ENCODE measurements at regions not wholly inside any gene's neighbourhood (a gene's known extent, or its start where the extent isn't known, plus 50 kb on each side); places are given as distances from the start of the nearest gene placed in this dataset.

- no peak overlapping the region for H3K27ac ChIP-seq
- H3K9me3 ChIP-seq (replicated peaks in 1 of 11) = peaks cover 0 to 20% (median 16%) of the 10 kb centered on the region in 11 experiments; a peak in 16 of 22 replicates
- no peak overlapping the region for H3K4me3 ChIP-seq
- H3K36me3 ChIP-seq = no peaks in the 10 kb centered on the region
- no peak overlapping the region for H3K9ac ChIP-seq
- H3K4me1 ChIP-seq = peaks cover 5 to 19% (median 9%) of the 10 kb centered on the region in 10 experiments; a peak in 11 of 20 replicates
- TF ChIP-seq Cebpa-rat (IDR thresholded peaks at IDR 0.05) = no peak
- peak overlapping the region in 8 of 11 experiments; percentile 5 to 68 (median 20); a peak in 8 of 22 replicates for H3K4me2 ChIP-seq
- no peaks in the 10 kb centered on the region for H3K27me3 ChIP-seq
- no peaks in the 10 kb centered on the region for H4K20me1 ChIP-seq
Observed at GRCh38 chr10:89846786-89847185, 145.4 kb downstream of the KIF20B start.

GRCh38 chr10:89852872-89853271 is 151.5 kb downstream of the KIF20B start:
- no peak for TF ChIP-seq Cebpa-rat (IDR thresholded peaks at IDR 0.05)
- Histone ChIP-seq H3K4me1 (0 out of 20 replicates have a peak, but pooled peaks cover 0 to 8% (median 0%) of the 10 kb centered on the region in 10 experiments), H3K36me3 (no peaks in the 10 kb centered on the region), H3K27ac (no peak overlapping the region), H3K4me2 (no peak overlapping the region), H3K9me3 (replicated peaks in 1 of 11) (peaks cover 0 to 20% (median 4%) of the 10 kb centered on the region in 11 experiments; a peak in 7 of 22 replicates), H3K9ac (no peak overlapping the region), H3K4me3 (no peak overlapping the region), H3K27me3 (no peaks in the 10 kb centered on the region), H4K20me1 (no peaks in the 10 kb centered on the region)

- peaks cover 0 to 20% (median 4%) of the 10 kb centered on the region in 11 experiments; a peak in 7 of 22 replicates for H3K9me3 ChIP-seq (replicated peaks in 1 of 11)
- no peak overlapping the region for H3K9ac ChIP-seq
- H3K4me3 ChIP-seq = no peak overlapping the region
- no peak for TF ChIP-seq Cebpa-rat (IDR thresholded peaks at IDR 0.05)
- no peaks in the 10 kb centered on the region for H3K27me3 ChIP-seq
- H3K27ac ChIP-seq = no peak overlapping the region
- H4K20me1 ChIP-seq = no peaks in the 10 kb centered on the region
- no peak overlapping the region for H3K4me2 ChIP-seq
- no peaks in the 10 kb centered on the region for H3K36me3 ChIP-seq
- 0 out of 20 replicates have a peak, but pooled peaks cover 0 to 8% (median 0%) of the 10 kb centered on the region in 10 experiments for H3K4me1 ChIP-seq
Observed at GRCh38 chr10:89853781-89854191, 152.4 kb downstream of the KIF20B start.

- no peaks in the 10 kb centered on the region for H3K36me3 ChIP-seq
- no peak for TF ChIP-seq Cebpa-rat (IDR thresholded peaks at IDR 0.05)
- no peak overlapping the region for H3K4me2 ChIP-seq
Observed at GRCh38 chr10:89857431-89858042, 156.1 kb downstream of the KIF20B start.

GRCh38 chr10:89861199-89861573 is 159.8 kb downstream of the KIF20B start:
- H3K27me3 ChIP-seq = no peaks in the 10 kb centered on the region
- peak overlapping the region; percentile 55 to 79 (median 66); a peak in 19 of 22 replicates for H3K9ac ChIP-seq
- peaks cover 23 to 31% (median 28%) of the 10 kb centered on the region in 10 experiments for H3K4me1 ChIP-seq
- H3K36me3 ChIP-seq = no peaks in the 10 kb centered on the region
- no peaks in the 10 kb centered on the region for H3K9me3 ChIP-seq (replicated peaks in 1 of 11)
- H3K4me3 ChIP-seq = peak overlapping the region; percentile 36 to 55 (median 44); a peak in 18 of 20 replicates
- peak overlapping the region; percentile 60 to 85 (median 77); a peak in 21 of 22 replicates for H3K27ac ChIP-seq
- H4K20me1 ChIP-seq = no peaks in the 10 kb centered on the region
- H3K4me2 ChIP-seq = peak overlapping the region; percentile 67 to 89 (median 78)
- TF ChIP-seq Cebpa-rat (IDR thresholded peaks at IDR 0.05) = no peak

More at GRCh38 chr10:89857431-89858042, 156.1 kb downstream of the KIF20B start:
- Histone ChIP-seq H3K27ac (no peak overlapping the region), H3K9me3 (replicated peaks in 1 of 11) (peaks cover 0 to 12% (median 3%) of the 10 kb centered on the region in 11 experiments; a peak in 7 of 22 replicates), H3K4me3 (no peak overlapping the region), H3K4me1 (peaks cover 18 to 29% (median 23%) of the 10 kb centered on the region in 10 experiments), H4K20me1 (no peaks in the 10 kb centered on the region), H3K9ac (no peak overlapping the region), H3K27me3 (no peaks in the 10 kb centered on the region)

GRCh38 chr10:89861584-89862301 is 160.4 kb downstream of the KIF20B start:
- Histone ChIP-seq H3K27me3 (no peaks in the 10 kb centered on the region), H4K20me1 (no peaks in the 10 kb centered on the region), H3K27ac (peak overlapping the region; percentile 60 to 85 (median 77); a peak in 21 of 22 replicates), H3K9ac (peak overlapping the region in 8 of 11 experiments; percentile 15 to 79 (median 33); a peak in 11 of 22 replicates), H3K4me2 (peak overlapping the region; percentile 67 to 89 (median 78)), H3K4me3 (peak overlapping the region in 2 of 10 experiments; percentile 42 to 46; a peak in 1 of 20 replicates), H3K9me3 (replicated peaks in 1 of 11) (no peaks in the 10 kb centered on the region), H3K4me1 (peaks cover 25 to 34% (median 30%) of the 10 kb centered on the region in 10 experiments), H3K36me3 (no peaks in the 10 kb centered on the region)
- TF ChIP-seq Cebpa-rat (IDR thresholded peaks at IDR 0.05) = 0 out of 22 replicates have a peak, but pooled peaks of 1 of the 11 experiments have one; percentile 19

- H3K27ac ChIP-seq = no peak overlapping the region
- H3K36me3 ChIP-seq = no peaks in the 10 kb centered on the region
- no peaks in the 10 kb centered on the region for H3K9me3 ChIP-seq (replicated peaks in 1 of 11)
- no peak overlapping the region for H3K4me3 ChIP-seq
- peak overlapping the region in 2 of 11 experiments; percentile 40 to 52; a peak in 3 of 22 replicates for H3K4me2 ChIP-seq
- no peak for TF ChIP-seq Cebpa-rat (IDR thresholded peaks at IDR 0.05)
- H4K20me1 ChIP-seq = no peaks in the 10 kb centered on the region
- H3K27me3 ChIP-seq = no peaks in the 10 kb centered on the region
- peaks cover 0 to 18% (median 6%) of the 10 kb centered on the region in 10 experiments; a peak in 16 of 20 replicates for H3K4me1 ChIP-seq
- no peak overlapping the region for H3K9ac ChIP-seq
Observed at GRCh38 chr10:89867964-89868363, 166.6 kb downstream of the KIF20B start.

- H3K4me1 ChIP-seq = peaks cover 0 to 18% (median 6%) of the 10 kb centered on the region in 10 experiments; a peak in 11 of 20 replicates
- H3K27ac ChIP-seq = no peak overlapping the region
- TF ChIP-seq Cebpa-rat (IDR thresholded peaks at IDR 0.05) = no peak
- no peak overlapping the region for H3K4me2 ChIP-seq
- no peak overlapping the region for H3K9ac ChIP-seq
- peaks cover 0 to 11% (median 6%) of the 10 kb centered on the region in 11 experiments; a peak in 15 of 22 replicates for H3K9me3 ChIP-seq (replicated peaks in 1 of 11)
- no peaks in the 10 kb centered on the region for H4K20me1 ChIP-seq
- H3K4me3 ChIP-seq = no peak overlapping the region
- H3K36me3 ChIP-seq = no peaks in the 10 kb centered on the region
- no peaks in the 10 kb centered on the region for H3K27me3 ChIP-seq
Observed at GRCh38 chr10:89869180-89869579, 167.8 kb downstream of the KIF20B start.

- no peak overlapping the region for H3K4me2 ChIP-seq
- no peaks in the 10 kb centered on the region for H4K20me1 ChIP-seq
- TF ChIP-seq Cebpa-rat (IDR thresholded peaks at IDR 0.05) = no peak
- H3K36me3 ChIP-seq = no peaks in the 10 kb centered on the region
- H3K4me3 ChIP-seq = no peak overlapping the region
- H3K27ac ChIP-seq = no peak overlapping the region
- H3K9ac ChIP-seq = no peak overlapping the region
- H3K9me3 ChIP-seq (replicated peaks in 1 of 11) = peaks cover under 1 to 16% (median 11%) of the 10 kb centered on the region in 11 experiments; a peak in 20 of 22 replicates
- H3K27me3 ChIP-seq = no peaks in the 10 kb centered on the region
- peaks cover 0 to 18% (median 6%) of the 10 kb centered on the region in 10 experiments; a peak in 11 of 20 replicates for H3K4me1 ChIP-seq
Observed at GRCh38 chr10:89869592-89870156, 168.3 kb downstream of the KIF20B start.

Measured in BLaER1 treated with 17β-estradiol and CSF1 and Interleukin-3, amounts not matched to agents 10 nM and 100 nM (cell line).